ENCODE measurements at regions not wholly inside any gene's neighbourhood (a gene's known extent, or its start where the extent isn't known, plus 50 kb on each side); places are given as distances from the start of the nearest gene placed in this dataset.

DNA sequence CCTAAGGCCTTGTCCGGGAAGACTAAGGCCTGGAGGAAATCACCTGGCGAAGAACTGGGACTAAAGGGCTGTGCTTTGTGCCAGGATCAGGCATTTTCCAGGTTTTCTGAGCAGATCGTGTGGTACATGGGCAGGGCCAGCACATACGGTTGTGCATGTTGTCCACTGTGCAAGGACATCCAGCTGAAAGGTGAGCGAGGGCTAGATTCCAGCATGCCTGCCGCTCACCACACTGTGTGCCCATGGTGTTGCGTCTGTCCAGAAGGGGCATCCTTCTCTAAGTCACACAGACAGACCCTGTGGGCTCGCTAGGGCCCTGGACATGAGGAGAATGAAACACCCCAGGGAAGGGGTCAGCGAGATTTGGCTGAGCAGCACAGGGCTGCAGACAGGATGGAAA lies 80.3 kb upstream of the TAF1B start:
- TF ChIP-seq, protein P1, sequence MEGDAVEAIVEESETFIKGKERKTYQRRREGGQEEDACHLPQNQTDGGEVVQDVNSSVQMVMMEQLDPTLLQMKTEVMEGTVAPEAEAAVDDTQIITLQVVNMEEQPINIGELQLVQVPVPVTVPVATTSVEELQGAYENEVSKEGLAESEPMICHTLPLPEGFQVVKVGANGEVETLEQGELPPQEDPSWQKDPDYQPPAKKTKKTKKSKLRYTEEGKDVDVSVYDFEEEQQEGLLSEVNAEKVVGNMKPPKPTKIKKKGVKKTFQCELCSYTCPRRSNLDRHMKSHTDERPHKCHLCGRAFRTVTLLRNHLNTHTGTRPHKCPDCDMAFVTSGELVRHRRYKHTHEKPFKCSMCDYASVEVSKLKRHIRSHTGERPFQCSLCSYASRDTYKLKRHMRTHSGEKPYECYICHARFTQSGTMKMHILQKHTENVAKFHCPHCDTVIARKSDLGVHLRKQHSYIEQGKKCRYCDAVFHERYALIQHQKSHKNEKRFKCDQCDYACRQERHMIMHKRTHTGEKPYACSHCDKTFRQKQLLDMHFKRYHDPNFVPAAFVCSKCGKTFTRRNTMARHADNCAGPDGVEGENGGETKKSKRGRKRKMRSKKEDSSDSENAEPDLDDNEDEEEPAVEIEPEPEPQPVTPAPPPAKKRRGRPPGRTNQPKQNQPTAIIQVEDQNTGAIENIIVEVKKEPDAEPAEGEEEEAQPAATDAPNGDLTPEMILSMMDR (IDR thresholded peaks at IDR 0.05; ENCODE audit: low read depth, low read length): no peak
- no peak overlapping the region for H3K4me3 ChIP-seq (ENCODE audit: low read depth, low read length)

DNA sequence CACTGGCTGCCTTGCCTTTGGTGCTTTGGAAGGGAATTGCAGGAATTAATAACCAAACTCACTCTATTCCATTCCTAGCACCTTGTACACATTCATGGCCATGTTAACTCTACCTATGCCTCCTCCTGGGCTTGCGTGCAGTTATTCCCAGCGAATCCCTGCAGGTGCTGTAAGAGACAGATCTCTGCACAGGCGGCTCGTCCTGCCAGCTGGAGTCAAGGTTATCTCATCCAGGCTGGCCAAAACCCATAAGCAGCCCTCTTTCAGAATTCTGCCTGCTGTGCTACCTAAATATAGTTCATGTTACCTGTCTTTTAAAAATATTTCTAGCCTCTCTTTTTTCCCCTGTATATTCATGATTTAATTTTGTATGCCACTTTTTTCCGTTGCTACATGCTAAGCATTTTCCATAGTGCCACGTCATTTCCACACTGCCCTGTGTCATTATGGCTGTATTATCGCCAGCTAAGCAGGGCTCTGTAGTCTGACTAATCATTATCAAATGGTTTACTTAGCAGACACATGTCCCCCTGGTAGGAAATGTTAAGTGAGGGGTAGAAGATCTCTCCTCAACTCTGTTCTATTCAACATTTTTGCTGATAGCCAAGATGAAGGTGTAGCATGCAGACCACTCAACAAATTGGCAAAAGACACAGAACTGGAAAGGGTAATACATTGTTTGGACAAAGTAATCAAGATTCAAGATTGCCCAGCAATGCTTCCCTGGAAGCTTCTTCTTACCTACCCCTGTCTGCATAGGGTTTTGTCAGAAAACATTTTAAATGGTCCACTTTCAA lies 79.7 kb upstream of the TAF1B start:
- TF ChIP-seq, protein P1 (IDR thresholded peaks at IDR 0.05; ENCODE audit: low read depth, low read length): no peak
- no peak overlapping the region for H3K4me3 ChIP-seq (ENCODE audit: low read depth, low read length)

- H3K4me3 ChIP-seq (ENCODE audit: low read depth, low read length): no peak overlapping the region
- TF ChIP-seq, protein P1 (IDR thresholded peaks at IDR 0.05; ENCODE audit: low read depth, low read length): no peak
Observed at GRCh38 chr2:9764153-9764778, 79.0 kb upstream of the TAF1B start.

DNA sequence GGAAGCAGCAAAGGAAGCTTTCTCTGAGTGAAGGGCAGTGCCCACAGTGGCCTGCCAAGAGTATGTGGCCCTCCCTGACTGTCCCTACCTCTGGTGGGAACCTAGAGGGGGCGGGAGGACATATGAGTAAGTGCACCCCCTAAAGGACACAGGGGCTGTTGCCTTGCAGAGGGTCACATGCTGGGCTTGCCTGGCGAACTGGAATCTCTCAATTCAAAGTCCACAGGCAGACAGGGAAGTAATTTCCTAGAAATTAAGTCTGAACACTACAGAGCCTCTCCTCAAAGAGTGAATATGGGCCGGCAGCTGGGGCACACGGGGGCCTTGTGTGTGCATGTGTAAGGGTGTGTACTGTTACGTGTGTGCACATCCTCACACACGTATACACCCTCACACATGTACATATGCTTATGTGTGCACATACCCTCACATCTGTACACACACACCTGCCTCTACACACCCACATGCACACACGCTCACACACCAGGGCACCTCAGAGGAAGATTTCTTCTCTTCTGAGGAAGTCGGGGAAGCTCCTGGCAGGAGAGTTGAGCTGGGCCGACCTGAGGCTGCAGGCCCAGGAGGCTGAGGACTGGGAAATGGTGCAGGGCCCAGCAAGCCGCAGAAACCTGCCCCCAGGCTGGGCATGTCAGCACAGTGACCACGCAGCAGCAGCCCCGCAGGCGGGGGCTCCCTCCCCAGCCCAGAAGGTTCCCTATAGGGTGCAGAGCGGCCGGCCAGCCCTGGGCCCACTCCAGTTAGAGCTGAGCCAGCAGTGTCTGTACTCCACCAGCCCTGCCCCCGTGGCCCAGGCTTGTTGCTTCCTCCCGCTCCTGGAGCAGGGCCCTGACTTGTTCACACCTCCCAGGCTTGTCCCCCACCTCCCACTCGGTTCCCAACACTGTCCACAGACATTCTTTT lies 77.4 kb upstream of the TAF1B start:
- TF ChIP-seq, protein P1 (IDR thresholded peaks at IDR 0.05; ENCODE audit: low read depth, low read length): no peak

GRCh38 chr2:9767656-9768281 lies 75.5 kb upstream of the TAF1B start:
- H3K4me3 ChIP-seq (ENCODE audit: low read depth, low read length): no peak overlapping the region
- TF ChIP-seq, protein P1 (IDR thresholded peaks at IDR 0.05; ENCODE audit: low read depth, low read length): no peak

More for the DNA sequence above, 77.4 kb upstream of the TAF1B start:
- H3K4me3 ChIP-seq (ENCODE audit: low read depth, low read length): no peak overlapping the region

- TF ChIP-seq, protein P1 (IDR thresholded peaks at IDR 0.05; ENCODE audit: low read depth, low read length): no peak
- no peak overlapping the region for H3K4me3 ChIP-seq (ENCODE audit: low read depth, low read length)
Observed at GRCh38 chr2:9768388-9768787, 74.9 kb upstream of the TAF1B start.

All from WI38 (cell line).